ENCODE measurements at regions not wholly inside any gene's neighbourhood (a gene's known extent, or its start where the extent isn't known, plus 50 kb on each side); places are given as distances from the start of the nearest gene placed in this dataset.

GRCh38 chr1:118322331-118322730 is 137.3 kb upstream of the SPAG17 start:
- no peaks in the 10 kb centered on the region for H3K9me3 ChIP-seq (ENCODE audit: control insufficient read depth, low read length)
- no peaks in the 10 kb centered on the region for H3K36me3 ChIP-seq (ENCODE audit: control insufficient read depth, insufficient read depth, low read length, severe bottlenecking)
- H3K4me1 ChIP-seq (ENCODE audit: control insufficient read depth, insufficient read depth, low read length) = peaks cover 37% of the 10 kb centered on the region
- H3K9ac ChIP-seq (ENCODE audit: low read length) = no peak overlapping the region
- H3K4me3 ChIP-seq (ENCODE audit: low read length) = no peak overlapping the region
- H3K27me3 ChIP-seq (replicated peaks; ENCODE audit: control insufficient read depth, insufficient read depth, low read length) = no peaks in the 10 kb centered on the region
- no peak for DNase-seq (ENCODE audit: low read depth)

- Histone ChIP-seq H3K9ac (ENCODE audit: low read length) (peak overlapping the region; percentile 13), H3K4me1 (ENCODE audit: control insufficient read depth, insufficient read depth, low read length) (peaks cover 38% of the 10 kb centered on the region), H3K36me3 (ENCODE audit: control insufficient read depth, insufficient read depth, low read length, severe bottlenecking) (no peaks in the 10 kb centered on the region), H3K4me3 (ENCODE audit: low read length) (no peak overlapping the region), H3K27me3 (replicated peaks; ENCODE audit: control insufficient read depth, insufficient read depth, low read length) (no peaks in the 10 kb centered on the region), H3K9me3 (ENCODE audit: control insufficient read depth, low read length) (no peaks in the 10 kb centered on the region)
- DNase-seq (ENCODE audit: low read depth) = no peak
These were observed 136.8 kb upstream of the SPAG17 start for GRCh38 chr1:118321840-118322239.

GRCh38 chr1:118317842-118318614 is 133.0 kb upstream of the SPAG17 start:
- no peak for DNase-seq (ENCODE audit: low read depth)
- H3K27me3 ChIP-seq (replicated peaks; ENCODE audit: control insufficient read depth, insufficient read depth, low read length) = no peaks in the 10 kb centered on the region
- no peak overlapping the region for H3K9ac ChIP-seq (ENCODE audit: low read length)
- no peak overlapping the region for H3K4me3 ChIP-seq (ENCODE audit: low read length)
- no peaks in the 10 kb centered on the region for H3K9me3 ChIP-seq (ENCODE audit: control insufficient read depth, low read length)
- H3K36me3 ChIP-seq (ENCODE audit: control insufficient read depth, insufficient read depth, low read length, severe bottlenecking) = no peaks in the 10 kb centered on the region
- H3K4me1 ChIP-seq (ENCODE audit: control insufficient read depth, insufficient read depth, low read length) = peaks cover 29% of the 10 kb centered on the region

- H3K27me3 ChIP-seq (replicated peaks; ENCODE audit: control insufficient read depth, insufficient read depth, low read length) = no peaks in the 10 kb centered on the region
- DNase-seq (ENCODE audit: low read depth) = no peak
- peaks cover 16% of the 10 kb centered on the region for H3K4me1 ChIP-seq (ENCODE audit: control insufficient read depth, insufficient read depth, low read length)
- H3K4me3 ChIP-seq (ENCODE audit: low read length) = no peak overlapping the region
- no peaks in the 10 kb centered on the region for H3K9me3 ChIP-seq (ENCODE audit: control insufficient read depth, low read length)
- H3K9ac ChIP-seq (ENCODE audit: low read length) = no peak overlapping the region
- H3K36me3 ChIP-seq (ENCODE audit: control insufficient read depth, insufficient read depth, low read length, severe bottlenecking) = no peaks in the 10 kb centered on the region
These were observed 121.8 kb upstream of the SPAG17 start for GRCh38 chr1:118306851-118307250.

GRCh38 chr1:118304722-118305359 is 119.8 kb upstream of the SPAG17 start:
- H3K4me1 ChIP-seq (ENCODE audit: control insufficient read depth, insufficient read depth, low read length) = peaks cover 19% of the 10 kb centered on the region
- DNase-seq (ENCODE audit: low read depth) = no peak

GRCh38 chr1:118303534-118303933 is 118.5 kb upstream of the SPAG17 start:
- no peak for DNase-seq (ENCODE audit: low read depth)
- H3K9ac ChIP-seq (ENCODE audit: low read length) = no peak overlapping the region
- peaks cover 19% of the 10 kb centered on the region for H3K4me1 ChIP-seq (ENCODE audit: control insufficient read depth, insufficient read depth, low read length)
- H3K27me3 ChIP-seq (replicated peaks; ENCODE audit: control insufficient read depth, insufficient read depth, low read length) = no peaks in the 10 kb centered on the region
- H3K4me3 ChIP-seq (ENCODE audit: low read length) = no peak overlapping the region
- H3K9me3 ChIP-seq (ENCODE audit: control insufficient read depth, low read length) = no peaks in the 10 kb centered on the region
- no peaks in the 10 kb centered on the region for H3K36me3 ChIP-seq (ENCODE audit: control insufficient read depth, insufficient read depth, low read length, severe bottlenecking)

More at GRCh38 chr1:118304722-118305359, 119.8 kb upstream of the SPAG17 start:
- no peaks in the 10 kb centered on the region for H3K9me3 ChIP-seq (ENCODE audit: control insufficient read depth, low read length)
- no peaks in the 10 kb centered on the region for H3K36me3 ChIP-seq (ENCODE audit: control insufficient read depth, insufficient read depth, low read length, severe bottlenecking)
- H3K4me3 ChIP-seq (ENCODE audit: low read length) = no peak overlapping the region
- no peak overlapping the region for H3K9ac ChIP-seq (ENCODE audit: low read length)
- H3K27me3 ChIP-seq (replicated peaks; ENCODE audit: control insufficient read depth, insufficient read depth, low read length) = no peaks in the 10 kb centered on the region

GRCh38 chr1:118303064-118303463 is 118.0 kb upstream of the SPAG17 start:
- no peak overlapping the region for H3K4me3 ChIP-seq (ENCODE audit: low read length)
- H3K4me1 ChIP-seq (ENCODE audit: control insufficient read depth, insufficient read depth, low read length) = peaks cover 19% of the 10 kb centered on the region
- H3K9me3 ChIP-seq (ENCODE audit: control insufficient read depth, low read length) = no peaks in the 10 kb centered on the region
- H3K9ac ChIP-seq (ENCODE audit: low read length) = no peak overlapping the region
- H3K27me3 ChIP-seq (replicated peaks; ENCODE audit: control insufficient read depth, insufficient read depth, low read length) = no peaks in the 10 kb centered on the region
- no peak for DNase-seq (ENCODE audit: low read depth)
- H3K36me3 ChIP-seq (ENCODE audit: control insufficient read depth, insufficient read depth, low read length, severe bottlenecking) = no peaks in the 10 kb centered on the region

GRCh38 chr1:118302145-118302544 is 117.1 kb upstream of the SPAG17 start:
- Histone ChIP-seq H3K27me3 (replicated peaks; ENCODE audit: control insufficient read depth, insufficient read depth, low read length) (no peaks in the 10 kb centered on the region), H3K9me3 (ENCODE audit: control insufficient read depth, low read length) (no peaks in the 10 kb centered on the region), H3K36me3 (ENCODE audit: control insufficient read depth, insufficient read depth, low read length, severe bottlenecking) (no peaks in the 10 kb centered on the region), H3K4me1 (ENCODE audit: control insufficient read depth, insufficient read depth, low read length) (peaks cover 19% of the 10 kb centered on the region), H3K9ac (ENCODE audit: low read length) (no peak overlapping the region), H3K4me3 (ENCODE audit: low read length) (no peak overlapping the region)
- no peak for DNase-seq (ENCODE audit: low read depth)

- H3K4me1 ChIP-seq (ENCODE audit: control insufficient read depth, insufficient read depth, low read length) = peaks cover 19% of the 10 kb centered on the region
- H3K36me3 ChIP-seq (ENCODE audit: control insufficient read depth, insufficient read depth, low read length, severe bottlenecking) = no peaks in the 10 kb centered on the region
- no peak overlapping the region for H3K4me3 ChIP-seq (ENCODE audit: low read length)
- H3K27me3 ChIP-seq (replicated peaks; ENCODE audit: control insufficient read depth, insufficient read depth, low read length) = no peaks in the 10 kb centered on the region
- no peak for DNase-seq (ENCODE audit: low read depth)
- no peak overlapping the region for H3K9ac ChIP-seq (ENCODE audit: low read length)
- no peaks in the 10 kb centered on the region for H3K9me3 ChIP-seq (ENCODE audit: control insufficient read depth, low read length)
These were observed 115.8 kb upstream of the SPAG17 start for GRCh38 chr1:118300808-118301207.

GRCh38 chr1:118298397-118298796 is 113.4 kb upstream of the SPAG17 start:
- Histone ChIP-seq H3K4me1 (ENCODE audit: control insufficient read depth, insufficient read depth, low read length) (peaks cover 26% of the 10 kb centered on the region), H3K9me3 (ENCODE audit: control insufficient read depth, low read length) (no peaks in the 10 kb centered on the region), H3K9ac (ENCODE audit: low read length) (no peak overlapping the region), H3K36me3 (ENCODE audit: control insufficient read depth, insufficient read depth, low read length, severe bottlenecking) (no peaks in the 10 kb centered on the region), H3K27me3 (replicated peaks; ENCODE audit: control insufficient read depth, insufficient read depth, low read length) (no peaks in the 10 kb centered on the region), H3K4me3 (ENCODE audit: low read length) (no peak overlapping the region)
- no peak for DNase-seq (ENCODE audit: low read depth)

GRCh38 chr1:118297521-118297920 is 112.5 kb upstream of the SPAG17 start:
- no peak for DNase-seq (ENCODE audit: low read depth)
- no peaks in the 10 kb centered on the region for H3K9me3 ChIP-seq (ENCODE audit: control insufficient read depth, low read length)
- H3K9ac ChIP-seq (ENCODE audit: low read length) = no peak overlapping the region
- H3K36me3 ChIP-seq (ENCODE audit: control insufficient read depth, insufficient read depth, low read length, severe bottlenecking) = no peaks in the 10 kb centered on the region
- H3K27me3 ChIP-seq (replicated peaks; ENCODE audit: control insufficient read depth, insufficient read depth, low read length) = no peaks in the 10 kb centered on the region
- no peak overlapping the region for H3K4me3 ChIP-seq (ENCODE audit: low read length)
- H3K4me1 ChIP-seq (ENCODE audit: control insufficient read depth, insufficient read depth, low read length) = peaks cover 22% of the 10 kb centered on the region
